ENCODE measurements at regions not wholly inside any gene's neighbourhood (a gene's known extent, or its start where the extent isn't known, plus 50 kb on each side); places are given as distances from the start of the nearest gene placed in this dataset.

DNA sequence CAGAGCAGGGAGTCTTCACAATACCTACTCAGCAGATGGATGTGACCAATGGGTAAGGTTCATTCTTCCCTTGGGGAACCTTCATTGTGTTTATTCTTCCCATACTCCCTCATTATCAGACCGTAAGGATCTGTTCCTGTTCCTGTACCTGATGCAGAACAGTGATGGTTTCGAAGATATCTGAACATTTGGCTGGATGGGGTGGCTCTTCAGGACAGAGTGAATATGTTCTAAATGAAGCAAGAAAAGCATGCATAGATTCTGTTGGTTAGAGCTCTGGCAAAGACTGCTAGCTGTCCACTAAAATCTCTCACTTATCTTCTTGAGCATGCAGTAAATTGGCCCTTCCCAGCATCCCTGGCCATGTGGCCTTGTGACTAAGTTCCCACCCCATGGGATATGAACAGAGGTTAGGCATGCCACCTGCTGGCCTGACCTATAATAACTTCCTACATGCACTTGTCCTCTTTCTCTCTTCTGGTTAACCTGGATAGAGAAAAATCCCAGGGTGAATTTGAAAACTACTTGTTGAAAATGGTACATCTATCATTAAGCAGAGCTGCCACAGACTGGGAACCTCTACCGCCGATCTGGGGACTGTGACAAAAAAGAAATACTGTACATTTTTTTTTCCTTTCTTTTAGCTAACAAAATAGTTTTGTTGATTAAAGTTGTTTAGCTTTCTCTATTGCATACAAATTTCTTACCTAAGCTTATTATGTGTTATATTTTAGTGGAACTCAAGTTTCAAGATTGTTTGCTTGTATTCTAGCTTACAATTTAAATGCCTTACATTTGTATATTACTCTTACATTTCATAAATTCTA is 60.0 kb upstream of the BANK1 start:
- TF ChIP-seq EZH2 (IDR thresholded peaks at IDR 0.05; ENCODE audit: borderline replicate concordance, insufficient read depth, low read length, poor library complexity, severe bottlenecking), result no peak
- TF ChIP-seq, protein P1, sequence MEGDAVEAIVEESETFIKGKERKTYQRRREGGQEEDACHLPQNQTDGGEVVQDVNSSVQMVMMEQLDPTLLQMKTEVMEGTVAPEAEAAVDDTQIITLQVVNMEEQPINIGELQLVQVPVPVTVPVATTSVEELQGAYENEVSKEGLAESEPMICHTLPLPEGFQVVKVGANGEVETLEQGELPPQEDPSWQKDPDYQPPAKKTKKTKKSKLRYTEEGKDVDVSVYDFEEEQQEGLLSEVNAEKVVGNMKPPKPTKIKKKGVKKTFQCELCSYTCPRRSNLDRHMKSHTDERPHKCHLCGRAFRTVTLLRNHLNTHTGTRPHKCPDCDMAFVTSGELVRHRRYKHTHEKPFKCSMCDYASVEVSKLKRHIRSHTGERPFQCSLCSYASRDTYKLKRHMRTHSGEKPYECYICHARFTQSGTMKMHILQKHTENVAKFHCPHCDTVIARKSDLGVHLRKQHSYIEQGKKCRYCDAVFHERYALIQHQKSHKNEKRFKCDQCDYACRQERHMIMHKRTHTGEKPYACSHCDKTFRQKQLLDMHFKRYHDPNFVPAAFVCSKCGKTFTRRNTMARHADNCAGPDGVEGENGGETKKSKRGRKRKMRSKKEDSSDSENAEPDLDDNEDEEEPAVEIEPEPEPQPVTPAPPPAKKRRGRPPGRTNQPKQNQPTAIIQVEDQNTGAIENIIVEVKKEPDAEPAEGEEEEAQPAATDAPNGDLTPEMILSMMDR (IDR thresholded peaks at IDR 0.05; ENCODE audit: poor library complexity, severe bottlenecking), result peak; percentile 64
- TF ChIP-seq, protein P2, sequence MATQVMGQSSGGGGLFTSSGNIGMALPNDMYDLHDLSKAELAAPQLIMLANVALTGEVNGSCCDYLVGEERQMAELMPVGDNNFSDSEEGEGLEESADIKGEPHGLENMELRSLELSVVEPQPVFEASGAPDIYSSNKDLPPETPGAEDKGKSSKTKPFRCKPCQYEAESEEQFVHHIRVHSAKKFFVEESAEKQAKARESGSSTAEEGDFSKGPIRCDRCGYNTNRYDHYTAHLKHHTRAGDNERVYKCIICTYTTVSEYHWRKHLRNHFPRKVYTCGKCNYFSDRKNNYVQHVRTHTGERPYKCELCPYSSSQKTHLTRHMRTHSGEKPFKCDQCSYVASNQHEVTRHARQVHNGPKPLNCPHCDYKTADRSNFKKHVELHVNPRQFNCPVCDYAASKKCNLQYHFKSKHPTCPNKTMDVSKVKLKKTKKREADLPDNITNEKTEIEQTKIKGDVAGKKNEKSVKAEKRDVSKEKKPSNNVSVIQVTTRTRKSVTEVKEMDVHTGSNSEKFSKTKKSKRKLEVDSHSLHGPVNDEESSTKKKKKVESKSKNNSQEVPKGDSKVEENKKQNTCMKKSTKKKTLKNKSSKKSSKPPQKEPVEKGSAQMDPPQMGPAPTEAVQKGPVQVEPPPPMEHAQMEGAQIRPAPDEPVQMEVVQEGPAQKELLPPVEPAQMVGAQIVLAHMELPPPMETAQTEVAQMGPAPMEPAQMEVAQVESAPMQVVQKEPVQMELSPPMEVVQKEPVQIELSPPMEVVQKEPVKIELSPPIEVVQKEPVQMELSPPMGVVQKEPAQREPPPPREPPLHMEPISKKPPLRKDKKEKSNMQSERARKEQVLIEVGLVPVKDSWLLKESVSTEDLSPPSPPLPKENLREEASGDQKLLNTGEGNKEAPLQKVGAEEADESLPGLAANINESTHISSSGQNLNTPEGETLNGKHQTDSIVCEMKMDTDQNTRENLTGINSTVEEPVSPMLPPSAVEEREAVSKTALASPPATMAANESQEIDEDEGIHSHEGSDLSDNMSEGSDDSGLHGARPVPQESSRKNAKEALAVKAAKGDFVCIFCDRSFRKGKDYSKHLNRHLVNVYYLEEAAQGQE (IDR thresholded peaks at IDR 0.05; ENCODE audit: borderline replicate concordance), result no peak
- TF ChIP-seq TAF1 (IDR thresholded peaks at IDR 0.05; ENCODE audit: low read depth), result no peak
- TF ChIP-seq EP300 (conservative IDR thresholded peaks at IDR 0.05; ENCODE audit: poor library complexity, severe bottlenecking), result no peak
- TF ChIP-seq POLR2AphosphoS5 (IDR thresholded peaks at IDR 0.05), result no peak
